ENCODE measurements at regions not wholly inside any gene's neighbourhood (a gene's known extent, or its start where the extent isn't known, plus 50 kb on each side); places are given as distances from the start of the nearest gene placed in this dataset.

- H3K36me3 ChIP-seq (ENCODE audit: low read depth): no peaks in the 10 kb centered on the region
- no peak for DNase-seq
- TF ChIP-seq CTCF (IDR thresholded peaks at IDR 0.05): no peak
- intact Hi-C loops (cut with DNase I, micrococcal nuclease): loop anchor here in 1 of 2 donors (10.0 kb wide), 1 partner anchor 274 kb away; no protein-coding TSS in a partner anchor
- H3K4me1 ChIP-seq (ENCODE audit: low read depth): no peaks in the 10 kb centered on the region
- no peak for ATAC-seq
- H3K4me3 ChIP-seq: no peak overlapping the region
- no peaks in the 10 kb centered on the region for H3K9me3 ChIP-seq
Observed at GRCh38 chrX:13370713-13371112, 50.9 kb upstream of the ATXN3L start.
